22Rv1 (cell line): ENCODE measurements at regions not wholly inside any gene's neighbourhood (a gene's known extent, or its start where the extent isn't known, plus 50 kb on each side); places are given as distances from the start of the nearest gene placed in this dataset.
A peak's percentile ranks its signal among the peaks of the same experiment; 100 is the strongest.

Source experiments
- CTCF ChIP-seq: fragments of 450-650 bp; IDR thresholded peaks from 2 replicates; pipeline ENCODE4 v1.5.1; 2017; ENCODE audit warnings: mild to moderate bottlenecking
- ZFX ChIP-seq: fragments of 450-650 bp; IDR thresholded peaks from 2 replicates; pipeline ENCODE4 v1.6.1; 2017; ENCODE audit warnings: antibody characterized with exemption, borderline replicate concordance

DNA sequence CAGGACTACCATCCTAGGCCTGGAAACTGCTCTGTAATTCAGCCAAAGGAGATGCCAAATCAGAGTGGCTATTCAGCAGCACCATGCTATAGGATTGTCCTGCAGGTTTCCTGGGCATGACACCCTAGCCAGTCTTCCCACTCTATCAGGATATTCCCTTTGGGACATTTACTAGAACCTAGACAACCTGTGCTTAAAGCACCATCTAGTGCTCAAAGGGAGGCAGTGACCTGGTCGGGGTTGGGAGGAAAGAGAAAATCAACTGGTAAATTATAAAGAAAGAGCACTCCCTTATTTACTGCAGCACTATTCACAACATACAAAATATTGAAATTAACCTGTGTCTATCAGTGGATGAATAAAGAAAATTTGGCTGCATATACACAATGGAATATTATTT lies 67.2 kb upstream of the SMLR1 start:
- TF ChIP-seq CTCF (peak; percentile 60), ZFX (no peak)
